GM12878 (cell line): ENCODE measurements at regions not wholly inside any gene's neighbourhood (a gene's known extent, or its start where the extent isn't known, plus 50 kb on each side); places are given as distances from the start of the nearest gene placed in this dataset.

Experiments used
- ATAC-seq: fragments of 200-7000 bp; cut with Tn5 transposase; 3 replicates; pipeline ENCODE4 v1.9.1; 2020; ENCODE audit warnings: mild to moderate bottlenecking, moderate library complexity
- BruUV-seq: library from RNA; stranded (reverse); fragments of 400-500 nt; replicated peaks from 2 replicates; lab custom pipeline; 2021; lab: Mats Ljungman, UMichigan
- CTCF ChIA-PET: fragments of 300-600 bp; sonication (Branson Sonifier 250); formaldehyde crosslinking; extraction: SDS; loops from one replicate; lab custom pipeline; 2021; ENCODE audit warnings: inconsistent platforms; lab: Yijun Ruan, JAX
- POLR2A ChIA-PET: fragments of 350-600 bp; formaldehyde crosslinking; extraction: SDS; loops from one replicate; lab custom pipeline; 2021; ENCODE audit warnings: inconsistent platforms; lab: Charles Lee
- RAD21 ChIA-PET: fragments of 300-600 bp; sonication (Branson Sonifier 250); formaldehyde crosslinking; loops from one replicate; lab custom pipeline; 2023; ENCODE audit warnings: antibody characterized with exemption; ENCODE audit not compliant: unreplicated experiment; lab: Charles Lee
- SMC1A ChIA-PET: fragments of 300-600 bp; sonication (Branson Sonifier 250); formaldehyde crosslinking; loops from one replicate; lab custom pipeline; 2023; ENCODE audit not compliant: unreplicated experiment, uncharacterized antibody; lab: Charles Lee
- DNase-seq: peaks from one replicate; pipeline ENCODE4 v3.0.0-alpha.2; 2011; ENCODE audit warnings: low read depth, low spot score
- FAIRE-seq: peaks from 3 replicates; lab custom pipeline; 2011; peaks lifted over from hg19 to GRCh38; lab: Jason Lieb, UNC
- H2AFZ ChIP-seq: 2 replicates; pipeline ENCODE4 v1.6.0; 2011; ENCODE audit warnings: low read depth, low read length, control low read depth; ENCODE audit not compliant: control insufficient read depth
- H3K27ac ChIP-seq: 2 replicates; pipeline ENCODE4 v1.5.1; 2011; ENCODE audit warnings: control low read depth; ENCODE audit not compliant: control insufficient read depth, insufficient read depth
- H3K27me3 ChIP-seq, 2 experiments: replicated peaks in 1 of 2; 2 replicates each; pipeline versions ENCODE4 v1.6.0 to v1.6.1; 2011; ENCODE audit warnings: low read length in 1 of 2; ENCODE audit not compliant: control insufficient read depth in 2 of 2, insufficient read depth in 2 of 2
- H3K36me3 ChIP-seq, 2 experiments: 2 replicates each; pipeline ENCODE4 v1.5.1; 2011; ENCODE audit warnings: low read length in 1 of 2; ENCODE audit not compliant: control insufficient read depth in 2 of 2, insufficient read depth in 2 of 2
- H3K4me1 ChIP-seq: 2 replicates; pipeline ENCODE4 v1.6.1; 2011; ENCODE audit warnings: mild to moderate bottlenecking, low read length, moderate library complexity, mixed read lengths; ENCODE audit not compliant: control insufficient read depth, insufficient read depth
- H3K4me2 ChIP-seq: 2 replicates; pipeline ENCODE4 v1.6.0; 2011; ENCODE audit warnings: control low read depth; ENCODE audit not compliant: control insufficient read depth, insufficient read depth
- H3K4me3 ChIP-seq: fragments of 200-600 bp; sonication (generic); 2 replicates; pipeline ENCODE4 v1.5.1; 2016
- H3K79me2 ChIP-seq: 2 replicates; pipeline ENCODE4 v1.6.0; 2011; ENCODE audit warnings: low read length; ENCODE audit not compliant: control insufficient read depth, insufficient read depth
- H3K9ac ChIP-seq: 2 replicates; pipeline ENCODE4 v1.8.0; 2011; ENCODE audit warnings: low read length, control low read depth, mixed read lengths; ENCODE audit not compliant: control insufficient read depth, insufficient read depth
- H3K9me3 ChIP-seq: replicated peaks from 3 replicates; pipeline ENCODE4 v1.5.1; 2011; ENCODE audit warnings: mild to moderate bottlenecking, low read length; ENCODE audit not compliant: control insufficient read depth, insufficient read depth
- H4K20me1 ChIP-seq: 2 replicates; pipeline ENCODE4 v1.6.0; 2011; ENCODE audit not compliant: control insufficient read depth, insufficient read depth
- BMI1 ChIP-seq: fragments of 450-650 bp; IDR thresholded peaks from 2 replicates; pipeline ENCODE4 v1.6.1; 2016; ENCODE audit warnings: mild to moderate bottlenecking, moderate library complexity, borderline replicate concordance
- CHD2 ChIP-seq: IDR thresholded peaks from 2 replicates; pipeline ENCODE4 v1.6.1; 2011; ENCODE audit warnings: low read depth, low read length, improper control_type of control experiment, borderline replicate concordance
- EGR1 ChIP-seq, 2 experiments: IDR thresholded peaks; 1 replicate in 1 of 2; 2 replicates in 1 of 2; pipeline ENCODE4 v1.6.1; 2011 to 2012; ENCODE audit warnings: low read depth in 2 of 2, low read length in 2 of 2, borderline replicate concordance in 1 of 2, mild to moderate bottlenecking in 1 of 2, moderate library complexity in 1 of 2
- IKZF1 ChIP-seq: fragments of 450-650 bp; conservative IDR thresholded peaks from 2 replicates; pipeline ENCODE4 v1.6.1; 2017; ENCODE audit warnings: antibody characterized with exemption, mild to moderate bottlenecking
- IKZF2 ChIP-seq, 2 experiments: fragments of 450-650 bp; IDR thresholded peaks; 2 replicates each; pipeline ENCODE4 v1.6.1; 2017; ENCODE audit warnings: mild to moderate bottlenecking in 2 of 2, moderate library complexity in 2 of 2
- IRF5 ChIP-seq: fragments of 450-650 bp; IDR thresholded peaks from 2 replicates; pipeline ENCODE4 v1.6.1; 2017; ENCODE audit warnings: borderline replicate concordance
- MXI1 ChIP-seq: fragments of 150-350 bp; IDR thresholded peaks from 2 replicates; pipeline ENCODE4 v1.6.1; 2011; ENCODE audit warnings: low read depth, mild to moderate bottlenecking, inconsistent platforms, low read length, improper control_type of control experiment
- NR2F1 ChIP-seq: fragments of 450-650 bp; conservative IDR thresholded peaks from 2 replicates; pipeline ENCODE4 v1.6.1; 2017; ENCODE audit warnings: mild to moderate bottlenecking
- SKIL ChIP-seq: fragments of 450-650 bp; IDR thresholded peaks from 2 replicates; pipeline ENCODE4 v1.6.1; 2017; ENCODE audit warnings: mild to moderate bottlenecking, low read depth, inconsistent platforms; ENCODE audit not compliant: poor library complexity, severe bottlenecking
- SMARCA5 ChIP-seq: fragments of 450-650 bp; IDR thresholded peaks from 2 replicates; pipeline ENCODE4 v1.6.1; 2017; ENCODE audit warnings: mild to moderate bottlenecking
- WGBS: methylation state at CpG from one replicate; pipeline ENCODE4 v1.1.6; 2016; ENCODE audit warnings: low lambda C conversion rate; ENCODE audit not compliant: insufficient replicate concordance, insufficient coverage; ENCODE audit errors: missing lambda C conversion rate; 5-methylcytosine and 5-hydroxymethylcytosine counted together
- in situ Hi-C: fragments of 300-500 bp; cut with MboI; formaldehyde crosslinking; loops from 9 replicates; pipeline ENCODE4 v1.14.3; 2018; ENCODE audit warnings: mixed read lengths
- intact Hi-C: fragments of 100-400 bp; cut with micrococcal nuclease; formaldehyde crosslinking; loops from one replicate; pipeline ENCODE4 v1.14.2; 2022; ENCODE audit not compliant: unreplicated experiment

- Histone ChIP-seq H3K36me3 (no peaks in the 10 kb centered on the region), H4K20me1 (no peaks in the 10 kb centered on the region), H3K9ac (no peak overlapping the region), H3K4me3 (no peak overlapping the region), H3K27me3 (no peaks in the 10 kb centered on the region), H3K9me3 (no peaks in the 10 kb centered on the region), H3K4me1 (no peaks in the 10 kb centered on the region), H2AFZ (no peak overlapping the region), H3K4me2 (no peak overlapping the region), H3K79me2 (no peaks in the 10 kb centered on the region), H3K27ac (no peak overlapping the region)
- DNase-seq: no peak
- CTCF ChIA-PET: no interaction called here
- intact Hi-C loops: no loop called here
- in situ Hi-C loops: no loop called here
- POLR2A ChIA-PET: no interaction called here
- WGBS: 27% methylated on average over 2 of the region's 2 CpGs
- no TSS peak for BruUV-seq
- RAD21 ChIA-PET: no interaction called here
- no peak for TF ChIP-seq SKIL
- no peak for TF ChIP-seq SMARCA5
- no peak for TF ChIP-seq CHD2
- no peak for TF ChIP-seq BMI1
- no peak for TF ChIP-seq IKZF1
- no peak for TF ChIP-seq MXI1
- TF ChIP-seq NR2F1: no peak
- TF ChIP-seq EGR1 (IDR thresholded peaks at IDR 0.05; ENCODE audit: borderline replicate concordance in 1 of 2, low read depth in 2 of 2, low read length in 2 of 2): no peak
- no peak for TF ChIP-seq IRF5
- no peak for TF ChIP-seq IKZF2 (IDR thresholded peaks at IDR 0.05)
- ATAC-seq: no peak
- no peak for FAIRE-seq
- SMC1A ChIA-PET: no interaction called here
Observed at GRCh38 chr4:23388699-23389395, 501.0 kb downstream of the PPARGC1A start.
